ENCODE measurements at regions not wholly inside any gene's neighbourhood (a gene's known extent, or its start where the extent isn't known, plus 50 kb on each side); places are given as distances from the start of the nearest gene placed in this dataset.

GRCh38 chr2:237150186-237150585 lies 64.5 kb downstream of the COPS8 start:
- Mint-ChIP-seq H3K27me3 (ENCODE audit: low read depth) (no peaks in the 10 kb centered on the region), H3K9me3 (peaks cover 10% of the 10 kb centered on the region), H3K36me3 (ENCODE audit: low read depth) (peaks cover 5% of the 10 kb centered on the region), H3K4me3 (no peak overlapping the region), H3K4me1 (no peaks in the 10 kb centered on the region), H3K27ac (ENCODE audit: unreplicated experiment) (no peak overlapping the region)
- no peak for DNase-seq (ENCODE audit: low read depth, low spot score)
- no peak for TF ChIP-seq CTCF (conservative IDR thresholded peaks at IDR 0.05)

DNA sequence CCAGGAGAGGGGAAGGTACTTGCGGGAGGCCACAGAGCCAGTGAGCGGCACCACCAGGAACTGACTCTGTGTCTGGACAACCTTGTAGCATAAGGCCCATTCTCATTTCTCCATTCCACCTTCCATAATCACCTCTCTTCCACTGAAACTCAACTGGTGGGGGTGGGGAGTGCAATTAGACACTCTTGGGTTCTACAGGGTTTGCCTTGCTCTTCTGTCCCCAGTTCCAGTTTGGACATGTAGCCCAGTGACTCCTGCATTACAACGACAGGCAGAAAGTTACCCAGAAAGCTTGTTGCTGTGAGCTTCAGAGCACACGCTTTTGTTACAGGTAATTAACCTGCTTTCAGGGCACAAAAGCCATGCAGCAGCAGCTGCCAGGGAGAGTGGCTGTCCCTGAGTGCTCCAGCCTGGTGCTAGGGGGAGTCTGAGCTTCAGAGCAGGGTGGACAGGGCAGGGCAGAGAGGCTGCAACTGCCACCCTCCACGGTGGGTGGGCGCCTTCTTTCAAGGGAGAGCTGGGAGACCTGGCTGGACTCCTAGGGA lies 65.2 kb downstream of the COPS8 start:
- no peak overlapping the region for H3K27ac Mint-ChIP-seq (ENCODE audit: unreplicated experiment)
- no peak overlapping the region for H3K4me3 Mint-ChIP-seq
- DNase-seq (ENCODE audit: low read depth, low spot score) = no peak
- peaks cover 5% of the 10 kb centered on the region for H3K36me3 Mint-ChIP-seq (ENCODE audit: low read depth)
- TF ChIP-seq CTCF (conservative IDR thresholded peaks at IDR 0.05) = no peak
- H3K9me3 Mint-ChIP-seq = peaks cover 9% of the 10 kb centered on the region
- no peaks in the 10 kb centered on the region for H3K27me3 Mint-ChIP-seq (ENCODE audit: low read depth)
- no peaks in the 10 kb centered on the region for H3K4me1 Mint-ChIP-seq

- DNase-seq (ENCODE audit: low read depth, low spot score) = no peak
- Mint-ChIP-seq H3K9me3 (peaks cover 3% of the 10 kb centered on the region), H3K4me3 (no peak overlapping the region), H3K4me1 (no peaks in the 10 kb centered on the region), H3K27me3 (ENCODE audit: low read depth) (no peaks in the 10 kb centered on the region), H3K27ac (ENCODE audit: unreplicated experiment) (no peak overlapping the region), H3K36me3 (ENCODE audit: low read depth) (no peaks in the 10 kb centered on the region)
- no peak for TF ChIP-seq CTCF (conservative IDR thresholded peaks at IDR 0.05)
These were observed 66.7 kb downstream of the COPS8 start for GRCh38 chr2:237152361-237152760.

- no peak overlapping the region for H3K4me3 Mint-ChIP-seq
- no peak for DNase-seq (ENCODE audit: low read depth, low spot score)
- TF ChIP-seq CTCF (conservative IDR thresholded peaks at IDR 0.05) = no peak
- H3K27ac Mint-ChIP-seq (ENCODE audit: unreplicated experiment) = no peak overlapping the region
- no peaks in the 10 kb centered on the region for H3K27me3 Mint-ChIP-seq (ENCODE audit: low read depth)
- no peaks in the 10 kb centered on the region for H3K4me1 Mint-ChIP-seq
- H3K9me3 Mint-ChIP-seq = peaks cover 1% of the 10 kb centered on the region
- no peaks in the 10 kb centered on the region for H3K36me3 Mint-ChIP-seq (ENCODE audit: low read depth)
These were observed 67.5 kb downstream of the COPS8 start for GRCh38 chr2:237153181-237153580.

GRCh38 chr2:237154082-237154638 lies 68.5 kb downstream of the COPS8 start:
- peaks cover 4% of the 10 kb centered on the region for H3K4me1 Mint-ChIP-seq
- H3K9me3 Mint-ChIP-seq = no peaks in the 10 kb centered on the region
- peak; percentile 42 for DNase-seq (ENCODE audit: low read depth, low spot score)
- no peak overlapping the region for H3K4me3 Mint-ChIP-seq
- no peaks in the 10 kb centered on the region for H3K36me3 Mint-ChIP-seq (ENCODE audit: low read depth)
- H3K27ac Mint-ChIP-seq (ENCODE audit: unreplicated experiment) = no peak overlapping the region
- H3K27me3 Mint-ChIP-seq (ENCODE audit: low read depth) = no peaks in the 10 kb centered on the region
- TF ChIP-seq CTCF (conservative IDR thresholded peaks at IDR 0.05) = peak; percentile 74

Data from neural crest cell (in vitro differentiated cells).